HG02852 (cell line): ENCODE measurements at regions not wholly inside any gene's neighbourhood (a gene's known extent, or its start where the extent isn't known, plus 50 kb on each side); places are given as distances from the start of the nearest gene placed in this dataset.

ENCODE experiments used
- ATAC-seq: cut with Tn5 transposase; IDR thresholded peaks from one replicate; pipeline ENCODE4 v1.9.1; 2021; ENCODE audit warnings: mild to moderate bottlenecking, moderate library complexity; ENCODE audit not compliant: unreplicated experiment

DNA sequence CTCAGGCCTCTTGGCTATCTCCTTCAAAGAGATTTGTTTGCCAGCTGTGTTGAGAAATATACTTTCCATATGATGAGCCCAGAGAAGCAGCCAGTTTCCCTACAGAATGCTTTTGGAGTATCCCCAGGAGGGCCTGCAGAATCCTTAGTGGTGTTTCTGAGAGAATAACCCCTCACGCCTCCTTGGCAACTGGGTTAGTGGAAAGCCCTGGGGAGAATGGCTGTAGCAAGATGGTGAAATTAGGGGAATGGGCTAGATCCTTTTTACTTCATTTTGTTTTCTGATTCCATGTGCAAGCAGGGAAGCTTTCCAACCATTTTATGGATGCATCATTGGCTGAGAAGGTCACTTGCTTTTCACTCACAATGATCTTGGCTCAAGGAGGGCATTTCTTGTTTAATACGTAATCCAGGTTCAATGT lies 364.6 kb downstream of the DMRT2 start:
- no peak for ATAC-seq

DNA sequence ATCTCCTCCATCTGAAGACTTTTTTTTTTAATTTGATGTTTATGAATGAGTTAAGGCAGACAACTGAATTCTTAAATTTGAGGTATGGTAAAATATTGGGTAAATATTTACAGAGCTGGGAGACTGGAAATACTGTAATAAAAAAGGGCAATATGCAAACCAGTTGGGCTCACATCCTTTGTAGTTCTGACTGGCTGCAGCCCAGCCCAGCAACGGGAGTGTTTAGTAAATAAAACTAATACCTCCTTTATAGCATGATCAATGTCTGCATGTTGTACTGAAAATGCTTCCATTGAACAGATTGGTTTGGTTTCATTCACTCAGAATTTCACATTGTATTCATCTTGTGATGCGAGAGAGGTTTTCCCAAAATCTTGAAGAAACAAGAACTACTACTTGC lies 365.0 kb downstream of the DMRT2 start:
- ATAC-seq = no peak

DNA sequence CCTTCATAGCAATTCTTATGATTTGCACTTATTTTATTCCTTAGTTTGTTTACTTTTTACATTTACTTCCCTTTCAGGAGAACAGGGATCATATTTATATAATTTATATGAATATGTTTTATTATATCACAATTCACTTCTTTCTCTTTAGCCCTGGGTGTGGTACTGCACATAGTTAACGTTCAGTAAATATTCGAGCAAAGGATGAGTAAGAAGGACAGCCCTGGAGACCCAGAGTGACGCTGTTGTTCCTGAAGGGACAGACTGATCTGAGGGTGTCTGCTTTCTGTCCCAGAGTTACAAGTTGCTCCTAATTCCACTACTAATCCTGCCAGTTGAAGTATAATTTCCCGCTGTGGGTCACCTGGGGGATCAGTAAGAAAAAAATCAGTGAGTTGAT lies 366.1 kb downstream of the DMRT2 start:
- ATAC-seq = no peak

DNA sequence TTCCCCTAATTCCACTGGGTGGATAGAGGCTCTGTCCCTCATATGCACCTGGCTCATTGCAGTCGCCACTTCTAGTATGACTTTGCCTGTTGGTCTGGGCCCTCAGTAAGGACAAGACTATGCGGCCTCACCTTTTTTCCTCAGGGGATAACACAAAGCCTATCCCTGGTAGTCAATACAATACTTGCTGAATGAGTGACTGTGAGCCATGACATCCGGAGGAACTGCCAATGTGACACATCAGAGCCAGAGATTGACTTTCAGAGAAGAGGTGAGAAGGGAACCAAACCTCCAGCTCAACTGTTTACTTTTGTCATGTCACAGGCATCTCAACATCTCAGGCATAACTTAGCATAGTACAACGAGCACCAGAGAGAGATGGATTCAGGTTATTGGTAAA lies 371.3 kb downstream of the DMRT2 start:
- no peak for ATAC-seq

DNA sequence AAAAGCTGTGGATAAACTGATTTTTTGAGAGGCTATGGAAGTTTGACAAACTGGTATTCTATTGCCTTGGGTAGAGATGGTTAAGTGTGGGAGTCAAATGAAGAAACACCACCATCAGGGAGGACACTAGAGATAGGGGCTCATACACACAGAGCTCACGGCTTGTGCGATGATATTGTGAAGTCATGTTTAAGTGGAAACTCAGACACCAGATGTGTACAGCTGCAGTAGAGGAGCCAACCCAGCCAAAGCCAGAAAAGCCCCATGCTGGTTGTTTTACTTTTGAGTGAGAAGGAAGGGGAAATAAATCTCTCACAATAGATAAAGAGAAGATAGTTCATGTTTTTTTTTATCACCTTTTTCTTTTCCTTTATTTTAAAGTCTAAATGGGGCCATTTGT lies 377.7 kb downstream of the DMRT2 start:
- no peak for ATAC-seq

DNA sequence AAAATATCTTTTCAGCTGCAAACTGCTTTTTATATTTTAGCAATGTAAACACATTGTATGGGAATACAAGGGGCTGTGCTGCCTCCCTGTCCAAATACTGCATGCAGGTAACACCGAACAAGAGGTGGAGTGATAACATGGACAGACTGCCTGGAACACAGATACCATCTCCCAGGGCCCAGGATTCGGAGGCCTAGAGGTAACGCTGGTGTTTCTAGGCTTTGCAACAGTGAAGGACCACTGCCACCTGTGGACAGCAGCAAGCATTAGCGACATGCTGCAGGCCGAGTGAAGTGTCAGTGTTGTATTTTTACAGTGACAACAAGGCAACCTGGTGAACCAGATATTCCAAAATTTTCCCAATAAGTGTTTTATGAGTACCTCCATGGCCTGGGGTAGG lies 379.1 kb downstream of the DMRT2 start:
- no peak for ATAC-seq

DNA sequence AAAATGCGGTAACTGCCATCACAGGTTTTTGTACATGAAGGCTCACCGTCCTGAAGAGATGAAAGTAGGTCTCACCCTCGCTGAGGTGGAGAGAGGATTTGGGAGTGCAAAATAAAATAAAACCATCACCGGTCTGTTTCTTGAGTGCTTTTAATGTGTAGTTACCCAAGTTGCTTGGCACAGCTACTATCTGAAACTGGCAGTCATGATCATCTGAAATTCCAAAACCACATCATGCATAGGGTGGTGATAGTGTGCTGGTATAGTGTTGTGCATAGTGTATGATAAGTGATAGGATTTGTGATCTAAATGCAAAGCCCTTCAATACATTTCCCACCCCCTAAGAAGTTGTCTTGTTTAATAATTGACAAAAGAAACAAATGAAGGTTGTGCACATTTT lies 381.3 kb downstream of the DMRT2 start:
- no peak for ATAC-seq

DNA sequence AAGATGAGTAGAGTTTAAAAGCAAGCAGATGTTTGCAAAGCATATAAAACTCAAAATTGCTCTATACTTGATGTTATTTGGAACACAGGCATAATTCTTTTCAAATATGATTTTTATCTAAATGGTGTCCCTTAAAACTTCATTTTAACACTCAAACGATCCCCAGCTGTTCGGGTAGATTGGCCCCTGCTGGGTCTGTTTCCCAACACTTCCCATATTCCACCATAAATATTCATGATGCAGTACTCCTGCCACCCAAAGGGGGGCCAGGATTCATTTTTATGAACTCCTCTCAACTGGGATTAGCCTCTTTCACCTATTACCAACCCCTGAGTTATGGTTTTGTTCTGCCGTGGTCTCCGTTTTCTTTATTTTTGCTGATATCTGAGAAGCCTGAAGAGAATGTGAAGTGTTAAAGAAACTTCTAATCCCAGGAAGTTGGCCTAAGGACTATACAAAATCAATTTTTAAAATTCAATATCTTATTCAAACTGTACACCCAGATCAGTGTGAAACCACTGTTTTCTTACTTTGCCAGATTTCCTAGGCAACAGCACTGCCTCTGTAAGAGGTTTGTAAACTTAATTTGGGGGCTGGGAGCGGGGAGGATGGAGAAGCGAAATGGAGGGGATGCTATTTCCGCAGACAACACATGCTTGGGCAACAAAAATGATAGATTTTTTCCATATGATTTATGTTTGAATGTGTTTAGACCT lies 384.1 kb downstream of the DMRT2 start:
- no peak for ATAC-seq

DNA sequence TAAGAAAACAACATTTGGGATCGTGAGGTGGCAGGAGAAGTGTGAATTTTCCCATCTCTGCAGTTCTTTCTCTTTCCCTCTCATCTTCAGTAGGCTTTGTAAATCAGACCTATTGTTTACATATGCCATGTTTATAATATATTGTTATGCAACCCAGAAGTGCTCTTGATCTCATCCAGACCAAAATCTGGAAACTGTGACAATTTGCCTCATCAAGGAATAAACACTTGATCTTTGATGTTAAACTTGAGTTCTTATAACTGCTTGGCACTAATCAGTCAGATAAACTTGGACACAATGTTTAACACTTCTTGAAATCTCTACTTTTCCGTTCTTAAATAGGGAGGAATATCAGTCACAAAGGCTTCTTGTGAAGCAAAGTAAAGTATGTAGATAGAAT lies 384.7 kb downstream of the DMRT2 start:
- ATAC-seq = no peak

DNA sequence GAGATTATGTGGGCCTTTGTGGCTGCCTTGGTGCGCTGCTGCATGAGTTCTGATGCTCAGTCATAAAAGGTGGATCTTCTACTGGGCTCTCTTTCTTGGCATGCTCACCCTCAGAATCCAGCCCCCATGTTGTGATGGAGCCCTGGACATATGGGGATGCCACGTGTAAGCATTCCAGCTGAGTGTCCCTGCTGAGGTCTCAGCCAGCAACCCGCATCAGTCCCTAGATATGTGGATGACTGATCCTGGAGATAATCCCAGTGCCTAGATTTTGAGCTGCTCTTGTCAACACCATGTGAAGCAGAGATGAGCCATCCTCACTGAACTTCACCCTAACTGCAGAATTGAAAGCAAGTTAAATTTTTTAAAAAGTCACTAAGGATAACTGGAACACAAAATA lies 390.1 kb downstream of the DMRT2 start:
- no peak for ATAC-seq

DNA sequence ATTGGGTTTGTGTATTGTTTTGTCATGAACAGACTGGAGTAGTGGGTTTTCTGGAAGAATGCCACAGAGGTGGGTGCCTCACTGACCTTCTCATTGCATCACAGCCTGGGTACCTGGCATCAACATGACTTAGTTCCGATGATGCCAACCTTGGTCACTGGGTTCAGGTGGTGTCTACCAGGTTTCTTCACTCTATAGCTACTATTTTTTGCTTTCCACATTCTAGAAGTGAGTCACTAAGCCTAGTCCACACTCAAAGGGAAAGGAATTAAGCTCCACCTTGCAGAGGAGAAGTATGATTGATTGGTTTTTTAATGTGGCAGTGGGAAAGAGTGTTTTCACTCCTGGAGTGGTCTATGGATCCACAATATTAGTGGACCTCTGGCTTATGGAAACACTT lies 391.9 kb downstream of the DMRT2 start:
- ATAC-seq = no peak

DNA sequence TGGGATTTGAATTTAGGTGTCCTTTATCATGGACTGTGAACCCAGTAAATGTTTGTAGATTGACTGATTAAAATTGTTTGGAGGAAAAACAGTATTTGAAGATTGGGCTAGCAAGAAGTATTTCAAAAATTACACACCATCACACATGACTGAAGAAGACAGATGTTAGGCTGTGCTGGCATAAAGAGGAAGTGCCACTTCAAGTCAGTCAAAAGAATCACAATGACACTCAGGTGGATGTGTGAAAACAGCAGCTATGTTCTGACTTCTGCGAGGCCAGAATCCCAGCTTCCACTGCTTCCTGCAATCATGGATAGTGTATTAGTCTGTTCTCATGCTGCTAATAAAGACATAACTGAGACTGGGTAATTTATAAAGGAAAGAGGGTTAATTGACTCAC lies 393.3 kb downstream of the DMRT2 start:
- no peak for ATAC-seq

DNA sequence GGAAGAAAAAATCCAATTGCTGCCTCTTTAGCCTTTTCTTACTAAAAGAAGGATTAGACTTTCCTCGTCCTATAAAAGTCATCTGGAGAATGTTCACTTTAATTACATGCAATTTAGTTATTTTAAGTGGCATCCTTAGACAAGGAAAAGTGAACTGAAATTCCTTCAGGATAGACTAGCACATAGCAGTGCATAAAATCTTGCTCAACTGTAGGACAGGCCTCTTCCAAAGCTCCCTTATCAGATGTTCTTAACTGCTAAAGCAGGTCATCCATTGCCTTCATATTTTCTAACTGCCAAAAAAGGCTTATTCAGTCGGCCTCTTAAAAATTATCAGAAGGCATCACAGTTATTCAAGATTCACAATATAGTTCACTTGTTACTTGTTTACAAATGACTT lies 396.5 kb downstream of the DMRT2 start:
- no peak for ATAC-seq

DNA sequence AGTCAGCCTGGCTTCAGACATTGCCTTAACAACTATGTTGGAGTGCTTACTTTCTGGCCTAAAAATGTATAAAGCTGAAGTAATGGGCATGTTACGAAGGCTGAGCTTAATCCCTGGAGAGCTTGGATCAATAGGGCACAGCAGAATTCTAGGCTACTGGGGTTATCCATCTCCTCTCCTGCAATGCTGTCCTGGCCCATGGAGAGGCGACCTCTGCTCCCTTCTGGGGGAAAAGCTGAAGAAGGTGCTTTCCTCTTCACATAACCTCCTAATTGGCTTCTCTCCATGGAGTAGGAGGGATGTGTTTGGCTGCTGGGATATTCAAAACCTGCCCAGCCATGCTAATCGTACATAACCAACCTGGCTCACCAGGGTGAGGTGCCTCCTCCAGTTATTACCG lies 403.5 kb downstream of the DMRT2 start:
- ATAC-seq = no peak

DNA sequence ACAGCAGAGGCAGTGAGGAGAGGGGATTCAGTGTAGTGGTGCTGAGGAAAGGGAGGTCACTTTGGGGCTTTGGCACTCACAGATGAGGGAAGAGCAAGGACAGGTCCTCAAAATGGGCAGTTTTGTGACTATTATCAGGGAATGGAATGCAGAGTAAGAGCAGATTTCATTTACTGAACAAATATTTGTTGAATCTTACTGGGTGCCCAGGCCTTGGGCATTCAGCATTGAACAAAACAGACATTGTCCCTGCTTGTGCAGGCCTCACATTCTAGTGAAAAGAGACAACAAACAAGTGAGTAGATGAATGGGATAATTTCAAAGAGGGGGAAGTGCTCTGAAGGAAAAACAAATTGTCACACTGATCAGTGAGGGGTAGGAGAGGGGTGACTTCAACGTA lies 404.1 kb downstream of the DMRT2 start:
- no peak for ATAC-seq

DNA sequence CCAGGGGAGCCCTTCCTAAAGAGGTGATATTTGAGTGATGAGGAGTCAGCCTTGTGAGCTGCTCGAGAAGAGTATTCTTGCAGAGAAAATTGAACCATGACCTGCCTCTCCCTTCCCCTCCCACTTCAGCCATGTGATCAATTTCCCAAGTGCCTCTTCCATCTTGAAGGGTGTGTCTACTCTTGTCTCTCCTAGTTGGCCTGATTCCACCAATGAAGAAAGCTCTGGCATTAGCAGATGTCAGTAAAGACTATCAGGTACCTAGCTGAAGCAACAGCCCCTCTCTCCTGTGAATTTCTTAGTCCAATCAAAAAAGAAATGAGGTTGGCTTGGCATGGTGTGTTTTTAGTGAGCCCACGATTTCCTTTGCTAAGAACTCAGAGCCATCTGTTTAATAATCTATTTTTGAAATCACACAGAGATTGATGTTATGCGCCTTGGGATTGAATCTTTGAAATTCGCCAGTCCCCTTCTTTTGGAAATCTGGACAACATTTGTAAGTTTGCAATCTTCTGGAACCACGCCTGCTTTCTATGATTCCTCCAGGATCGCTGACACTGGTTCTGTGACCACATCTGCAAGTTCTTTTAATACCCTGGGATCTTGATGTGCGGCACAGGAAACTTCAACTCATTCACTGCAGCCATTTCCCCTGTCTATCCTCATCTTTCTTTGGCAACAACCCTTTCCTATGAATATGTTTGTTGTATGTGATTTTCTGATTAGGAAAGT lies 404.6 kb downstream of the DMRT2 start:
- no peak for ATAC-seq

DNA sequence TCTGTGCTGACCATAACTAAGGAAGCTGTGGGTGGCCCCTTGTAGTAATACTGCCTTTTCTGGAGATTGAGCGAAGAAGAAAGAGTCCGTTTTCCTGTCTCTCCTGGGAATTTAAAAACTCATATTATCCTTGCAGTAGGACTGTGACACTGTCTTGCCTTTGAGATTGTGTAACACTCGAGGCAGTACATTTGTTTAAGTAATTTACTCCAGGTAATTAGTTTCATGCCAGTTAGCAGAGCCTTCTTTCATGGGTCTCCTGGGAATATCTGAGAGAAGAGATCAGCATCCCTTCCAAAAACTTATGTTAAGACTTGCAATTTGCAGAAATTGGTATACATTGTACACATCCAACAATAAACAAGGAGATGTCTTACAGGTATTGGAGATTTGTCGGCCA lies 405.6 kb downstream of the DMRT2 start:
- no peak for ATAC-seq

DNA sequence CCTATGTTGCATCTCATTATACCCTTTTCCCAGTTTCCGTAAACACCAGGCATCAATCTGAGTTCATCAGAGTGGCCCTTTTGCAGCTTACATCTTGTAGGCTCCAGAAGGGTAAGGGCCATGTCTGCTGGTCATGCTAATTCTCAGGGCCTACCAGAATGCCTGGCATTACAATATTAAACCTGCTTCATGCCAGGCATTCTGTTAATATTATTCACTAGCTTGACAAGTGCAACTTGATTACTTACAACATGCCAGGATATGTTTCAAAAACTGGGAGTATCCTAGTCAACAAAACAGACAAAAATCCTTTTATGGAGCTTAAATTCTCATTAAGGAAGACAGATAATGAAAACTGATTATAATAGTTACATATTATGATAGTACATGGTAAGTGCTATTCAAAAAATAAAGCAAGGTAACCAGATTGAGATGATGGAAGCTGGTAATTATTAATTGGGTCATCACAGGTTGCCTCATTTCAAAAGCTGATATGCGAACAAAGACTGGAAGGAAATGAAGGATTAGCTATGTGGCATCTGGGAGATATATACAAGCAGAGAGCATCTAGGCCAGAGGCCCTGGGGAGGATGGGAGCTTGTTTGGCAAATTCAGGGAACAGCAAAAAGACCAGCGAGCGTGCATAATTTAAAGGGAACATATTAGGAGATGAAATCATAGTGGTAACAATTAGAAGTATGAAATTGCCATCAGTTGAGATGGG lies 406.3 kb downstream of the DMRT2 start:
- ATAC-seq = no peak

DNA sequence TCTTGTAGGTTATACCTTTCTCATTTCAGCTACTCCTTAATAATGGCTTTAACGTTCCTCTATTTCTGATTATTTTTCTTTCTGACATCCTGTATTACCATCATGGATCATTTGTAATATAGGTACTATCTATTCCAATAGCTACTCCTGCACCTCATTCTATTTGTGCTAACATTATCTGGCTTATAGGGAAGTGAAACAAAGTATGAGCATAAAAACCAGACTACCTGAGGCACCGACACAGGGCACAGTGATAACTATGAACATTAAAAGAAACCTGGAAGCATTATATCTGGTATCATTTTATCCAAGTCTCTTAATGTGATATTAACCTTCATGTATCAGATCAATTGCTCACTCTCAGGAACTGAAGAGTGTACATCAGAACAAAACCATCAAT lies 407.3 kb downstream of the DMRT2 start:
- no peak for ATAC-seq

DNA sequence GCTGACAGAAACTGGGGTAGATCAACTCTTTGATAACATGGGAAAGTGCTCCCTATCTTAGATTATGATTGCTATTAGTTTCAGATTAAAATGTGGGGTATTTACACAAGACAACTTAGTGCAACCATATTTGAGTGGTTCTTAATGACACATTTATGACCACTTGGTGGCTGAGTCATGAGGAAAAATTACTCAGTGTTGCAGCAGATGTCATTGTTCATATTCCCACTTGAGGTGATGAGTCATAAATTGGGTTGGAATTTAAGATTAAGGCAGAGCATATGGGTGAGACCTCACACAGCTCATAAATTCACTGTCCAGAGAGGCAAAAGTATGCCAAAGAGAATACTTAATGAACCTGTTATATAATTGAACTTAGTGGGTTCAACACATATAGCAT lies 408.3 kb downstream of the DMRT2 start:
- no peak for ATAC-seq

DNA sequence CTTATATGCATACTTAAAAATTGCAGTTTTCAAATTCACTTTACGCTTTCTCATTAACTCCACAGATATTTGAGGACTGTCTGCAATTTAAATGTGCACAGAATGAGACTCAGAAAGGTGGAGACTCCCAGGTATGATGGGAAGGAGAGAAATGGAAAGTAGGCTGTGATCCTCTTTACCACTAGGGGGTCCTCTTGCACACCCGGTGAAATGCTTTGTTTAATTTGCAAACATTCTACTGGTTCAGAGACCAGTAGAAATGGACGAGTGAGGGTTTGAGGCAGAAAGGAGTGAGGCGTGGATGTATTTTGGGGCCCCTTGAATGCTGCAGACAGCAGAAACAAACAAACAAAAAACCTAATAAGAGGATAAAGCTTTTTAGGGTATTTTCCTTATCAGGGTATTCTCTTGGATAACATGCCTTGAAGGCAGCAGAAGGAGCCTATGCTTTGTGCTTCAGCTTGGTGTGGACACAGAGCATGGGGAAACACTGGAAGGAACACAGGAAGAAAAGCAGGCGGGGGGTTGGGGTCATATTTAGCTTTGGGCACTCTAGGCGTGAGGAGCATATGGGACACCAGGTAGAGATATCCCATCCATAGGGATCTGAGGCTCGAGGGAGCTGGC lies 410.1 kb downstream of the DMRT2 start:
- ATAC-seq = no peak

DNA sequence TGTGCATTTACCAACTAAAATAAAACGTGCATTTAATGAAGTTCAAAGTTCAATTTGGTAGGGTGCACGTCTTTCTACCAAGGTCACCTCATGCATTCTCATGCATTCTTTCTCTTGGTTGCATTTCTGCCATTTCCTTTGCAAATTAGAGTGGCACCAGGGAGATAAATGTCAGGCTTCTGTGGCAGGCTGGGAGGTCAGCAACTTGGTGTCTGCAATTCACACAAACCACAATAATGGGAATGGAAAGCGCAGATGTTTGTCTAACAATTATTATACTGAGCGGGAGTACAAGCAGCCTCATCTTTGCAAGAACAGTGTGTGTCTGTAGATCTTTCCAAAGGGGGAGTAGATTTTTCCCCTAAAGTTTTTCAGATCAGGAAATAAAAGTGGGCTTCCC lies 411.7 kb downstream of the DMRT2 start:
- no peak for ATAC-seq
